GM23248 (cell line): ENCODE measurements at regions not wholly inside any gene's neighbourhood (a gene's known extent, or its start where the extent isn't known, plus 50 kb on each side); places are given as distances from the start of the nearest gene placed in this dataset.

Experiments
- DNase-seq: peaks from one replicate; pipeline ENCODE4 v3.0.0-alpha.2; 2015
- H2AFZ ChIP-seq: fragments of 200-600 bp; sonication (generic); 2 replicates; pipeline ENCODE4 v1.6.1; 2016; ENCODE audit warnings: antibody characterized with exemption
- H3F3A ChIP-seq: fragments of 200-600 bp; sonication (generic); 2 replicates; pipeline ENCODE4 v1.6.1; 2016; ENCODE audit warnings: mild to moderate bottlenecking, antibody characterized with exemption, mixed run types; ENCODE audit not compliant: insufficient read depth
- H3K27ac ChIP-seq: fragments of 200-600 bp; sonication (generic); 2 replicates; pipeline ENCODE4 v1.5.1; 2016; ENCODE audit warnings: mild to moderate bottlenecking
- H3K27me3 ChIP-seq: fragments of 200-600 bp; sonication (generic); replicated peaks from 2 replicates; pipeline ENCODE4 v1.6.1; 2016; ENCODE audit warnings: mild to moderate bottlenecking; ENCODE audit not compliant: insufficient read depth
- H3K36me3 ChIP-seq: fragments of 200-600 bp; sonication (generic); 2 replicates; pipeline ENCODE4 v1.6.1; 2016; ENCODE audit warnings: low read depth, mild to moderate bottlenecking
- H3K4me1 ChIP-seq: fragments of 200-600 bp; sonication (generic); 2 replicates; pipeline ENCODE4 v1.6.1; 2016; ENCODE audit warnings: mild to moderate bottlenecking; ENCODE audit not compliant: insufficient read depth
- H3K4me2 ChIP-seq: fragments of 200-600 bp; sonication (generic); one replicate; pipeline ENCODE4 v1.6.1; 2016; ENCODE audit warnings: mild to moderate bottlenecking; ENCODE audit not compliant: unreplicated experiment
- H3K4me3 ChIP-seq: fragments of 200-600 bp; sonication (generic); 2 replicates; pipeline ENCODE4 v1.5.1; 2016; ENCODE audit warnings: mild to moderate bottlenecking
- H3K79me2 ChIP-seq: fragments of 200-600 bp; sonication (generic); 2 replicates; pipeline ENCODE4 v1.6.1; 2016; ENCODE audit warnings: mild to moderate bottlenecking; ENCODE audit not compliant: insufficient read depth
- H3K9ac ChIP-seq: fragments of 200-600 bp; sonication (generic); 2 replicates; pipeline ENCODE4 v1.6.1; 2016; ENCODE audit warnings: mild to moderate bottlenecking
- H3K9me2 ChIP-seq: fragments of 200-600 bp; sonication (generic); 2 replicates; pipeline ENCODE4 v1.6.1; 2016; ENCODE audit warnings: mixed run types, mild to moderate bottlenecking, moderate library complexity; ENCODE audit not compliant: insufficient read depth
- H3K9me3 ChIP-seq: fragments of 200-600 bp; sonication (generic); one replicate; pipeline ENCODE4 v1.6.1; 2017; ENCODE audit warnings: low read depth
- H4K20me1 ChIP-seq: fragments of 200-600 bp; sonication (generic); 2 replicates; pipeline ENCODE4 v1.6.0; 2016; ENCODE audit not compliant: insufficient read depth
- EZH2 ChIP-seq: fragments of 200-600 bp; sonication (generic); IDR thresholded peaks from 2 replicates; pipeline ENCODE4 v1.6.1; 2018; ENCODE audit warnings: antibody characterized with exemption, mild to moderate bottlenecking; ENCODE audit not compliant: insufficient read depth, poor library complexity, severe bottlenecking
- EZH2phosphoT487 ChIP-seq: fragments of 200-600 bp; sonication (generic); IDR thresholded peaks from 2 replicates; pipeline ENCODE4 v1.6.1; 2018; ENCODE audit warnings: antibody characterized with exemption, moderate library complexity, mild to moderate bottlenecking, low read depth; ENCODE audit not compliant: insufficient read depth
- WGBS, 2 experiments: methylation state at CpG; one replicate each; pipeline ENCODE4 v1.1.6; 2015 to 2017; ENCODE audit warnings: low lambda C conversion rate in 2 of 2, low coverage in 1 of 2; ENCODE audit errors: missing lambda C conversion rate in 2 of 2; 5-methylcytosine and 5-hydroxymethylcytosine counted together
- in situ Hi-C: fragments of 300-500 bp; cut with MboI; formaldehyde crosslinking; loops from 2 replicates; pipeline ENCODE4 v1.15.0; 2020

DNA sequence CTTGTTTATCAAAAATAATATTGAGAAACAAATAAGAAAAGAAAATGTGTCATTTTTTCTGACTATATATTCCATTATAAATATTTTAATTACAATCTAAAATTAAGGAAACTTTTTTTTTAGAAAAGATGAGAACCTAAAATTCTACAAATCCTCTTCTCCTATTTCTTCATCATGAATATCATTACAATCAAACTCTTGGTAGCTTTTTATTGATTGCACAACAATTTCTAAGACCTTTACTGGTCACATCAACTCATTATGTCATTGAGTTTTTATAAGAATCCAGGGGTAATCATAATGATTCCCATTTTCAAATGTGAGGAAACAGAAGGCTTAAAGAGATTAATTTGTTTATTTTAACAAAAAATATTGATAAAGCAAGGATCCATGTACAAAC lies 841.0 kb downstream of the FRK start:
- Histone ChIP-seq H3K4me1 (no peaks in the 10 kb centered on the region), H3K4me2 (no peak overlapping the region), H3K9me2 (no peaks in the 10 kb centered on the region), H3K4me3 (no peak overlapping the region), H3K9me3 (no peaks in the 10 kb centered on the region), H3K36me3 (no peaks in the 10 kb centered on the region), H3K27ac (no peak overlapping the region), H3K79me2 (no peaks in the 10 kb centered on the region), H3K27me3 (no peaks in the 10 kb centered on the region), H4K20me1 (no peaks in the 10 kb centered on the region), H3F3A (no peaks in the 10 kb centered on the region), H2AFZ (no peak overlapping the region), H3K9ac (no peak overlapping the region)
- TF ChIP-seq EZH2phosphoT487 (no peak), EZH2 (no peak)
- in situ Hi-C loops = no loop called here
- no peak for DNase-seq

DNA sequence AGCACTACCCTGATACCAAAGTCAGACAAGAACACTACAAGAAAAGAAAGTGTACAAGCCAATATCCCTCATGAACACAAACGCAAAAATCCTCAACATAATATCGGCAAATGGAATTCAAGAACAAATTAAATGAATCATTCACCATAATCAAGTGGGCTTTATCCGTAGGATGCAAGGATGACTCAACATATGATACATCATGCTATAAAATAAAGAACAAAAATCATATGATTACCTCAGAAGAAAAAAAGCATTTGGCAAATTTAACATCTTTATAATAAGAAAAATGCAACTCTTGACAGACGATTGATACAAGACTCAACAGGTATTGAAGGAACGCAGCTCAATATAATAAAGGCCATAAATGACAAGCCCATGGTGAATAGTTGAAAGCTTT lies 843.9 kb downstream of the FRK start:
- Histone ChIP-seq H3K4me3 (no peak overlapping the region), H3K4me1 (no peaks in the 10 kb centered on the region), H3K27me3 (no peaks in the 10 kb centered on the region), H3K9me3 (no peaks in the 10 kb centered on the region), H2AFZ (no peak overlapping the region), H3K4me2 (no peak overlapping the region), H4K20me1 (no peaks in the 10 kb centered on the region), H3K27ac (no peak overlapping the region), H3F3A (no peaks in the 10 kb centered on the region), H3K36me3 (no peaks in the 10 kb centered on the region), H3K79me2 (no peaks in the 10 kb centered on the region), H3K9ac (no peak overlapping the region), H3K9me2 (no peaks in the 10 kb centered on the region)
- 54 to 62% methylated on average over 5 of the region's 5 CpGs for WGBS, 2 experiments
- in situ Hi-C loops = no loop called here
- DNase-seq = no peak
- TF ChIP-seq EZH2phosphoT487 = no peak
- TF ChIP-seq EZH2 = no peak

DNA sequence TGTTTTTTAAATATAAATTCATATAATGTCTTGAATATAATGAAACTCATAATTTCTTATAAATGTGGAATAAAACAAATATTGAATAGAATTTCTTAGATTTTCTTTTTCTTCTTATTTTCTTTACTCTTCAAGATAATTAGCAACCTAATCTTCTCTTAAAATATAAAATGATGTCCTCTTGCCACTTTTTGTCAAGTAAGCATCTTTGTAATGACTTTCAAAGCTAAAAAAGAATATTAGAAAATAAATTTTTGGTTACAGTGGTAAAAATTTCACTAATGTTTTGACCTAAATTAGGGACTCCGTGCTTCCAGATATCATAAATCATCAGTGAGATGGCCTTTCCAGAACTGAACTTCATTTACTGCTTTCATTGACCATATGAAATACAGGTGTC lies 846.4 kb downstream of the FRK start:
- WGBS, 2 experiments = 0% methylated on average over 1 of the region's 1 CpG

DNA sequence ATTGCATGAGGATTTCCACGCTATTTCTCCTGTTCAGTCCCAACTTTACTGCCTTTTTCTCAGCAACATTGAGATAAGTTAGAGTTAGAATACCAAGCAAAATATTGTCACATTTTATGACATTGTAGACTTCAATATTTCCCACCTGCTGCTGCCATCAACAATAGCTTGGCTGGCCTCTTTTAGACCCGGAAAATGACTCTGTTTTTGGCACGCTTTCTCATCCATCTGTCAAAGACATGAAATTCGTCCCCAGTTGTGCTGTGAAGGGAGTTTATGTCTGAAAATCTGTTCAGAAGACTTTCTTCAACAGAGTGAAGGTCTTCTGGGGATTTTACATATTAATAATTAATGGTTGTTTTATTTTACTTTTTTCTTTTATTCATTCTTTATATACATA lies 857.3 kb downstream of the FRK start:
- Histone ChIP-seq H3K79me2 (no peaks in the 10 kb centered on the region), H3K27me3 (no peaks in the 10 kb centered on the region), H3K36me3 (no peaks in the 10 kb centered on the region), H3K4me1 (no peaks in the 10 kb centered on the region), H3F3A (no peaks in the 10 kb centered on the region), H3K4me2 (no peak overlapping the region), H3K4me3 (no peak overlapping the region), H4K20me1 (no peaks in the 10 kb centered on the region), H3K9me2 (no peaks in the 10 kb centered on the region), H3K27ac (no peak overlapping the region), H3K9me3 (no peaks in the 10 kb centered on the region), H2AFZ (no peak overlapping the region), H3K9ac (no peak overlapping the region)
- in situ Hi-C loops = no loop called here
- no peak for DNase-seq
- 3 to 12% methylated on average over 4 of the region's 4 CpGs for WGBS, 2 experiments
- TF ChIP-seq EZH2 (no peak), EZH2phosphoT487 (no peak)

More for the DNA sequence above, 846.4 kb downstream of the FRK start:
- Histone ChIP-seq H3K27ac (no peak overlapping the region), H3K4me1 (no peaks in the 10 kb centered on the region), H3F3A (no peaks in the 10 kb centered on the region), H3K9me2 (no peaks in the 10 kb centered on the region), H2AFZ (no peak overlapping the region), H3K4me2 (no peak overlapping the region), H3K27me3 (no peaks in the 10 kb centered on the region), H3K36me3 (no peaks in the 10 kb centered on the region), H3K9ac (no peak overlapping the region), H3K4me3 (no peak overlapping the region), H3K9me3 (no peaks in the 10 kb centered on the region), H3K79me2 (no peaks in the 10 kb centered on the region), H4K20me1 (no peaks in the 10 kb centered on the region)
- TF ChIP-seq EZH2 = no peak
- TF ChIP-seq EZH2phosphoT487 = no peak
- in situ Hi-C loops = no loop called here
- no peak for DNase-seq

DNA sequence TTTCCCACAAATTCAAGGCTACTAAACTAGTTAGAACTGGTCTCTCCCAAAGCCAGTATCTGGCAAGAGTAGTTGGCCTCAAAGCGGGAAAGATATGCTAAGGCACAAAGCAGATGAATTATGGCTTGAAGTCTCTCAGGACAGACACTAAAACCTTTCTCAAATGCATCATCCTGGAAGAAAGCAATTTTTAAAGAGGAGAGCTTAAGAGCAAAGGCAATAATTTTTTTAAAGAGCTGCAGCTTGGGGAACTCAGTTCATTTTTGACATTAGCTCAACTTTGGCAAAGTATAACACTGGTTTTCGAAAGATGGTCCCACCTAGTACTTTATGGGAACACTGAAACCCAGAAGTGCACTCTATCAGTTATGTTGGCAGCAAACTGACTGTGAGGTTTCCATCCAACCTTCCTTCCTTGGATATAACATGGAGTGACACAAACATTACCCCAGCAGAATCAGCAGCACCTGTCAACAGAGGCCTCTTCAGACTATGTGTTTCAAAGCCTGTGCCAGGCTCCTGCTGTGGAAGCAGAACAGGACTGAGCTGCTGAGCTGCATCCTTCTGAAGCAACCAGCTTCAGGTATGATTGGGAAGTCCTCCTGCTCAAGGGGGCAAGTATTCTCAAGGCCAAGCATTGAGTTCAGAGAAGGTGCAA lies 852.3 kb upstream of the HS3ST5 start:
- Histone ChIP-seq H4K20me1 (no peaks in the 10 kb centered on the region), H3K4me3 (no peak overlapping the region), H2AFZ (no peak overlapping the region), H3K4me1 (no peaks in the 10 kb centered on the region), H3K9me3 (no peaks in the 10 kb centered on the region), H3K27me3 (no peaks in the 10 kb centered on the region), H3K9ac (no peak overlapping the region), H3K4me2 (no peak overlapping the region), H3K27ac (no peak overlapping the region), H3K9me2 (no peaks in the 10 kb centered on the region), H3F3A (no peaks in the 10 kb centered on the region), H3K36me3 (no peaks in the 10 kb centered on the region), H3K79me2 (no peaks in the 10 kb centered on the region)
- in situ Hi-C loops = no loop called here
- TF ChIP-seq EZH2 (no peak), EZH2phosphoT487 (no peak)
- WGBS, 2 experiments = 24 to 25% methylated on average over 2 of the region's 2 CpGs
- DNase-seq = no peak
